CD4-positive, alpha-beta T cell treated with Interleukin-1 beta for 1 hour (primary cell): ENCODE measurements at regions not wholly inside any gene's neighbourhood (a gene's known extent, or its start where the extent isn't known, plus 50 kb on each side); places are given as distances from the start of the nearest gene placed in this dataset.

Experiments used
- DNase-seq, 2 donors: peaks; one replicate each; pipeline ENCODE4 v3.0.0-alpha.2; 2020 to 2022

GRCh38 chr6:169988769-169989550 is 237.5 kb downstream of the ERMARD start:
- no peak for DNase-seq

- DNase-seq: no peak
These were observed 235.6 kb downstream of the ERMARD start for GRCh38 chr6:169986848-169987498.

- no peak for DNase-seq
These were observed 234.9 kb downstream of the ERMARD start for GRCh38 chr6:169986171-169986847.

- no peak for DNase-seq
These were observed 233.9 kb downstream of the ERMARD start for GRCh38 chr6:169985121-169986015.

GRCh38 chr6:169984181-169985120 is 233.0 kb downstream of the ERMARD start:
- DNase-seq: no peak

GRCh38 chr6:169983651-169984050 is 232.2 kb downstream of the ERMARD start:
- no peak for DNase-seq

GRCh38 chr6:169982461-169983386 is 231.3 kb downstream of the ERMARD start:
- no peak for DNase-seq

GRCh38 chr6:169981969-169982368 is 230.5 kb downstream of the ERMARD start:
- no peak for DNase-seq

- no peak for DNase-seq
These were observed 230.1 kb downstream of the ERMARD start for GRCh38 chr6:169981568-169981967.

- no peak for DNase-seq
These were observed 229.5 kb downstream of the ERMARD start for GRCh38 chr6:169980826-169981450.

GRCh38 chr6:169979873-169980432 is 228.5 kb downstream of the ERMARD start:
- no peak for DNase-seq

- DNase-seq: no peak
These were observed 227.3 kb downstream of the ERMARD start for GRCh38 chr6:169978615-169979161.

- DNase-seq: no peak
These were observed 226.2 kb downstream of the ERMARD start for GRCh38 chr6:169977434-169978265.

GRCh38 chr6:169976301-169977081 is 225.1 kb downstream of the ERMARD start:
- DNase-seq: no peak

- DNase-seq: no peak
These were observed 224.3 kb downstream of the ERMARD start for GRCh38 chr6:169975701-169976100.

GRCh38 chr6:169975286-169975685 is 223.9 kb downstream of the ERMARD start:
- no peak for DNase-seq

- DNase-seq: no peak
These were observed 223.2 kb downstream of the ERMARD start for GRCh38 chr6:169974663-169975062.
